ENCODE measurements at regions not wholly inside any gene's neighbourhood (a gene's known extent, or its start where the extent isn't known, plus 50 kb on each side); places are given as distances from the start of the nearest gene placed in this dataset.
A peak's percentile ranks its signal among the peaks of the same experiment; 100 is the strongest.

DNA sequence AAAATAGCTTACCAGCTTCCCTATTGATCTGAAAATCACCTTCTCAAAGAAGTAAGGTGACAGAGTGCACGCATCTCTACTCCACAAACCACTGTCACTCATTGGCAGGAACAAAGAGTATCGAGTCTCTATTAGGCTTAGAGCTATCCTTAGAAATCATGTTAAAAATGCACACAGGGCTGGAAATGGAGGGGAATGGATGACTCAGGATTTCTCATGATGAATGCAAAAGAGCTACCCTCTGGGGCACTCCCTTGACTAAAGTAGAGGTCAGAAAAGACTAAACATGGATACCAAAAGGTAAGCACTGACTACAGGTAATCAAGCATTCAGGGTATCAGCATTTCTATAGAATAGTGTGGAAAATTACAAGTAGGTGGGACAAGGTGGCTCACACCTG lies 96.1 kb upstream of the ANO4 start:
- Histone ChIP-seq H3K9me3 (no peaks in the 10 kb centered on the region), H3K27me3 (no peaks in the 10 kb centered on the region), H3K36me3 (no peaks in the 10 kb centered on the region), H3K4me3 (no peak overlapping the region), H3K4me1 (no peaks in the 10 kb centered on the region), H3K27ac (no peak overlapping the region)
- no peak for DNase-seq
- intact Hi-C loops (cut with DNase I), result no loop called here
- TF ChIP-seq, protein P1, sequence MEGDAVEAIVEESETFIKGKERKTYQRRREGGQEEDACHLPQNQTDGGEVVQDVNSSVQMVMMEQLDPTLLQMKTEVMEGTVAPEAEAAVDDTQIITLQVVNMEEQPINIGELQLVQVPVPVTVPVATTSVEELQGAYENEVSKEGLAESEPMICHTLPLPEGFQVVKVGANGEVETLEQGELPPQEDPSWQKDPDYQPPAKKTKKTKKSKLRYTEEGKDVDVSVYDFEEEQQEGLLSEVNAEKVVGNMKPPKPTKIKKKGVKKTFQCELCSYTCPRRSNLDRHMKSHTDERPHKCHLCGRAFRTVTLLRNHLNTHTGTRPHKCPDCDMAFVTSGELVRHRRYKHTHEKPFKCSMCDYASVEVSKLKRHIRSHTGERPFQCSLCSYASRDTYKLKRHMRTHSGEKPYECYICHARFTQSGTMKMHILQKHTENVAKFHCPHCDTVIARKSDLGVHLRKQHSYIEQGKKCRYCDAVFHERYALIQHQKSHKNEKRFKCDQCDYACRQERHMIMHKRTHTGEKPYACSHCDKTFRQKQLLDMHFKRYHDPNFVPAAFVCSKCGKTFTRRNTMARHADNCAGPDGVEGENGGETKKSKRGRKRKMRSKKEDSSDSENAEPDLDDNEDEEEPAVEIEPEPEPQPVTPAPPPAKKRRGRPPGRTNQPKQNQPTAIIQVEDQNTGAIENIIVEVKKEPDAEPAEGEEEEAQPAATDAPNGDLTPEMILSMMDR (IDR thresholded peaks at IDR 0.05), result no peak
- no peak for ATAC-seq

DNA sequence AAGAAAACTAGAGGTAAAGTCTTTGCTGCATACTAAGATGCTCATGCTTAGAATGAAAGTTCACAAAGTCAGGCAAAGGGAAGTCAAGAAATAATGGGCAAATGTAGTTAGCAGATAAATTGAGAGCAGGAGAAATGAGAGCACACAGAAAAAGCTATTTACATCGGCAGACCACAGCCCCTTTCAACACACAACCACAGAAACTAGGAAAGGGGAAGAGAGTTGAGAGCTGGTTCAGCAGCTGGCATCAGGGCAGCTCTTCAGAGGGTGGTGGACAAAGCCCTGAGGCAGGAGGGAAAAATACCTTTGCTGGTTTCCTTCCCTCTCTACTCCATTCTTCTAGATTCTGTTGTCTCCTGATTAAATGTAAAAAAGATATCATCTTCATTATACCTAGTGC lies 95.4 kb upstream of the ANO4 start:
- H3K27ac ChIP-seq, result no peak overlapping the region
- no peaks in the 10 kb centered on the region for H3K4me1 ChIP-seq
- ATAC-seq (peak; percentile 79), DNase-seq (no peak)
- intact Hi-C loops (cut with DNase I), result no loop called here
- H3K27me3 ChIP-seq, result no peaks in the 10 kb centered on the region
- TF ChIP-seq, protein P1 (IDR thresholded peaks at IDR 0.05), result no peak
- H3K36me3 ChIP-seq, result no peaks in the 10 kb centered on the region
- H3K9me3 ChIP-seq, result no peaks in the 10 kb centered on the region
- H3K4me3 ChIP-seq, result no peak overlapping the region

DNA sequence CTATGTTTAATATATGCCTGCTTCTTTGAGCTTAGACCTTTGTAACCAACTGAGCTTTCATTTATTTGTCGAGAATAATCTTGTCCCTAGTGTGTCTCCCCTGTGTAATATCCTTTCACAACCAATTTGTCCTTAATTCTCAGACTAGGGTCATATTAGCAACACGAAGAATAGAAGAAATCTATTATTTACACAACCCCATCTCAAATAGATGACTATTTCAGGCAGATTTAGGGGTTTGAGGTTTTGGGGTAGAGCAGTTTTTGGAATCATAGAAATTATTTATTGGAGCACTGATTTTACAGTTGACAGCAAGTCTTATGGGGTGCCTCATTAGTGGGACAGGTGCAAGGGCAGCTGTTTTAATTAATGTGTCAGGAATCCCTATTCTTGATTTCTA lies 91.2 kb upstream of the ANO4 start:
- no peaks in the 10 kb centered on the region for H3K36me3 ChIP-seq
- TF ChIP-seq, protein P1 (IDR thresholded peaks at IDR 0.05), result no peak
- no peaks in the 10 kb centered on the region for H3K4me1 ChIP-seq
- H3K27ac ChIP-seq, result no peak overlapping the region
- H3K9me3 ChIP-seq, result no peaks in the 10 kb centered on the region
- ATAC-seq, result no peak
- intact Hi-C loops (cut with DNase I), result no loop called here
- no peak overlapping the region for H3K4me3 ChIP-seq
- no peak for DNase-seq
- H3K27me3 ChIP-seq, result peaks cover 4% of the 10 kb centered on the region

DNA sequence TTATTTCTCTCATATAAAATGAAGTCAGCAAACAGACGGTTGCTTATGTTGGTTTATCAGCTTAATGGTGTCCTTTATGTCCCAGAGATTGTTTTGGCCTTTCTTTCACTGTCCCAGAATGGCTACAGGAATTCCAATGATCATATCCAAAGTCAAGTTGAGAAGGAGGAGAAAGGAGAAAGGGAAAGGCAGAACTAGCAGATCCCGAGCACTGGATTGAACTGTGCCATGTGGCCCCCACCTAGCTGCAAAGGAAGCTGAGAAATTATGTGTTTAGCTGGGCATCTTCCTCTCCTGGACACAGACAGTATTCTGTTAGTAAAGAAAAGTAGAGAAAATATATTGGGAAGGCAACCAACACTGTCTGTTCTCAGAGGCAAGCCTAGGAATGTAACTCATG lies 90.7 kb upstream of the ANO4 start:
- H3K4me1 ChIP-seq, result no peaks in the 10 kb centered on the region
- no peak for ATAC-seq
- H3K36me3 ChIP-seq, result no peaks in the 10 kb centered on the region
- no peak for DNase-seq
- no peak overlapping the region for H3K4me3 ChIP-seq
- H3K27me3 ChIP-seq, result peaks cover 4% of the 10 kb centered on the region
- TF ChIP-seq, protein P1 (IDR thresholded peaks at IDR 0.05), result no peak
- H3K27ac ChIP-seq, result no peak overlapping the region
- H3K9me3 ChIP-seq, result no peaks in the 10 kb centered on the region
- intact Hi-C loops (cut with DNase I), result no loop called here

DNA sequence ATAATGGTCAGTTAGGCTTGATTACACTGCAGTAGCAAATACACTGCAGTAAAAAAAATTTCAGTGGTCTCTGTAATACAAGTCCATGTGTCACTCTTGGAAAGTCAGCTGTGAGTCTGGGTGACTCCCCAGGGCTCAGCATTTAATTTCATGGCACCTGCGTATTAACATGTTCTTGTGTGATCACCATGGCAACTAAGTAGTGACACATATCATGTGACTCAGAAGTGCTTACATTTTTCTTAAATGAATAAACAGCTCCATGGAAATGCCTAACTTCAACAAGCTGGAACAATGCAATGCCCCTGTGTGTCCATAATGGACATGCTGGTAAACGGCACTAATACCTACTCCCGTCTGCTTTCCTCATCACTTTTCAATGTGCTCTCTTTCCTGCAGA lies 88.5 kb upstream of the ANO4 start:
- Histone ChIP-seq H3K36me3 (no peaks in the 10 kb centered on the region), H3K4me3 (no peak overlapping the region), H3K27ac (no peak overlapping the region), H3K9me3 (no peaks in the 10 kb centered on the region), H3K27me3 (peaks cover 4% of the 10 kb centered on the region), H3K4me1 (no peaks in the 10 kb centered on the region)
- no peak for DNase-seq
- TF ChIP-seq, protein P1 (IDR thresholded peaks at IDR 0.05), result no peak
- ATAC-seq, result peak; percentile 49
- intact Hi-C loops (cut with DNase I), result no loop called here

DNA sequence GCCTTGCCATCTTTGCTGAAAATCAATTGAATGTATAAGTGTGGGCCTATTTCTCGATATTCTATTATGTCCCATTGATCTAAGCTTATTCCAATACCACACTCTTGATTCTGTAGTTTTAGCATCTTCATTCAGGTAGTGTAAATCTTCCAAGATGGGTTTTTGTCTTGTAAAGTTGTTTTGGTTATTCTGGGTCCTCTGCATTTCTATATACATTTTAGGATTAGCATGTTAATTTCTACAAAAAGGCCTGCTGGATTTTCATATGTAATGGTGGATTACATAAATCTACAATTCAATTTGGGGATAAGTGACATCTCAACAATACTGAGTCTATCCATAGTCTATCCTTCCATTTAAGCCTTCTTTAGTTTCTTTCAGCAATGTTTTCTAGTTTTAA lies 86.0 kb upstream of the ANO4 start:
- intact Hi-C loops (cut with DNase I), result no loop called here
- no peak overlapping the region for H3K4me3 ChIP-seq
- DNase-seq (no peak), ATAC-seq (no peak)
- no peaks in the 10 kb centered on the region for H3K4me1 ChIP-seq
- no peak overlapping the region for H3K27ac ChIP-seq
- no peaks in the 10 kb centered on the region for H3K9me3 ChIP-seq
- H3K27me3 ChIP-seq, result peaks cover 4% of the 10 kb centered on the region
- TF ChIP-seq, protein P1 (IDR thresholded peaks at IDR 0.05), result no peak
- no peaks in the 10 kb centered on the region for H3K36me3 ChIP-seq
